HG03060 (cell line): ENCODE measurements at regions not wholly inside any gene's neighbourhood (a gene's known extent, or its start where the extent isn't known, plus 50 kb on each side); places are given as distances from the start of the nearest gene placed in this dataset.

Experiments used
- ATAC-seq: cut with Tn5 transposase; IDR thresholded peaks from one replicate; pipeline ENCODE4 v1.9.1; 2021; ENCODE audit warnings: low read depth, moderate number of reproducible peaks; ENCODE audit not compliant: unreplicated experiment

DNA sequence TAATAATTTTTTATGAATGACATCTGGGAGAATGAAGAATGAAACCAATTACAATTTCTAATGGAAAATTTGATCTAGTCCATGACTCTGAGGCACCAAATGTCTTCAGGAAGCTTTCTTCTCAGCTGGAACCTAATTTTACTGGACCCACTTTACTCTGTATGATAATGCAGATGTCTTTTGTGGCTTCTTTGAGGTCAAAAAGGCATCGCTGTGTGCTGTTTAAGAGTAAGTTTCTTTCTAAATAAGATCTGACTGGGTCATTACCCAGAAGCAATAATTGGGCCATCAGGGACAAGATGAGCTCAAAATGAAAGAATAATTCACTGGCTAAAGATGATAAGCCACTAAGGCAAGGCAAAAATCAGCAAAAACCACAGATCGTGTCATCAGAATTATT lies 633.4 kb downstream of the PSAT1 start:
- no peak for ATAC-seq

DNA sequence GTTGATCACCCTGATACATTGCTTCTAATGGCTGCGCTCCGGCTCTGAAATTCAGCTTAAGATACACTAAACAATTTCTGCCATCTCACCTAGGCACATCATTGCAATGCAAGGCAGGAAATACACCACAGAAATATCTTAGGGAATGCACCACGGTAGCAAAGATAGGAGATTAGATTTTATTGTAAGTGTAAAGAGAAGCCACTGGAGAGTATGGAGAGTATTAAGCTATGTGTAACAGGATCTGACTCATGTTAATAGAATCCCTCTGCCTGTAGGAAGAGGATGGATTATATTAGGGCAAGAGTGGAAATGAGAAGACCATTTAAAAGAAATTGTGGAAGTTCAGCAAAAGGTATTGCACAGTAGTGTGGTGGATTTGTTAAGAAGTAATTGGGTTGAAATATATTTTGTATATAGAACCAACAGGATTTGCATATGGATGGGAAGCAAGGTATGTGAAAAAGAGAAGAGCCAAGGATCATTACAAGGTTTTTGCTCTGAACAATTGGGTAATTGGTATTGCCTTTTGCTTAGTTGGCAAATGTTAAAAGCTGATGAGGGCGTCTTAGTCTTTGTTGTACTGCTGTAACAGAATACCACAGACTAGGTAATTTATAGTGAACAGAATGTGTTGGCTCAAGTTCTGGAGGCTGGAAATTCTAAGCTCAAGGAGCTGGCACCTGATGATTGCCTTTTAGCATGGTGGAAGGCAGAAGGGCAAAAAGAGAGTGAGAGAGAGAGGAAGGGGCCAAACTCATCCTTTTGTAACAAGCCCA lies 636.1 kb downstream of the PSAT1 start:
- no peak for ATAC-seq

DNA sequence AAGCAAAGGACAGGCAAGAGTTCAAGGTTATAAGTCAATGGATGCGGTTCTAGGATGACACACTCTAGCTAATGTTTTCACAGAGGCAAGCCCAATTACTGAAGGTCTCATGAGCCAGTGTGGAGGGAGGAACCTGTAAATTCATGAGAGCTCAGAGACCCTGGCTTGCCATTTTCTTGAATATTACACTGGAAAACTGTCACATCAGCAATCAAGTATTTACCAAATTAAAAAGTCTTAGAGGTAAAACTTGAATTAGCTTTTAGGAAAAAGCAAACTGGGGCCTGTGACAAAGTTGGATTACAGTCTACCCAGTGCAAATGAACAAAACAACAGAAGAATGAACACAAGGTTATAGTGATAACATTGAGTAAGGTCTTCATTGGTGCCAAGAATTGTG lies 636.9 kb upstream of the TLE4 start:
- no peak for ATAC-seq

DNA sequence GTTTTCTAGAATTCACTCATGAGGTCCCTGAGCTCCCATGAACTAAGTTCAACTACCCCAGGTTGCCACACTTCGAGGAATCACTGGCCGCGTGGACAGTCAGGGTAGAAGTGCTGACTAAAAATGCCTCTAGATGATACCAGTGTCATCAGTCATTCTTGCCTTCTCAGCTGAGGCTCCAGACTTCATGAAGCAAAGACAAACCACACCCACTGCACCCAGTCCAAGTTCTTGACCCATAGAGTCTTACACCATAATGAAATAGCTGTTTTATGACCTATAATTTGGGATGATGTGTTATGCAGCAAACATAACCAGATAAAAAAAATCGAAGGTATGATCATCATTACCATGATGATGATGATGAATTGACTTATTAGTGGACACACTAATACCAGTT lies 632.9 kb upstream of the TLE4 start:
- no peak for ATAC-seq

DNA sequence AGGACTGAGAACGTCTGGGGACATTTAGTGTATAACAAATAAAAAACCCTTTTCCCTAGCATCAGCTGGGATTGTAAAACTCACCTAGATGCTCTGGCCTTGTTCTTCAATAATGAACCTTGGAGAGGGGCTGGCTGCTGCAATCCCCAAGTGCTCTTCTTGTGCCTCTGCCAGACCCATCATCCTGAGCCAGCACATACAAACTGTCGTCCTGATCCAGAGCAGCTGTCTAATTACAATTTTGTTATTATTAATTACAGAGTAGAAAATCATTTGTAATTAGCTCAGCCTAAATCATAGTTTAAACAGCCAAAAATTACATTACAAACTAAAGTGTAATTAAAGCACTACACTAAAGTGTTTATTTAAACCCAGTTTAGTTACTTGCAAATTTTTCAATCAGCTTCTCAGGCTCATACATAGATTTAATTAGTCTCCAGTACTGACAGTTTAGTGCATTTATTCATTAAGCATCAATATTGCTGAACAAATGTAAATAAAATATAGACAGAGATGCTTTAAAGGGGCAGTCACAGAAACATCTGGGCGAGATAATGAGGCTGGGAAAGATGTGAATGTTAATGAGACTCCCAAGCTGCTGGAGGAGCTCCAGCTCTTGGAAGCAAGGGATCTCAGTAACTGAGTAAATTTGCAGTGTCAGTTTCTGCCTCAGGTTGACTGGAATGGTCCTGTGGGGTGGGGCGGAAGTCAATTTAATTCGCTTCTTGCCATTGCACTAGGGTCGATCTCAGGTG lies 632.3 kb upstream of the TLE4 start:
- ATAC-seq, result no peak

DNA sequence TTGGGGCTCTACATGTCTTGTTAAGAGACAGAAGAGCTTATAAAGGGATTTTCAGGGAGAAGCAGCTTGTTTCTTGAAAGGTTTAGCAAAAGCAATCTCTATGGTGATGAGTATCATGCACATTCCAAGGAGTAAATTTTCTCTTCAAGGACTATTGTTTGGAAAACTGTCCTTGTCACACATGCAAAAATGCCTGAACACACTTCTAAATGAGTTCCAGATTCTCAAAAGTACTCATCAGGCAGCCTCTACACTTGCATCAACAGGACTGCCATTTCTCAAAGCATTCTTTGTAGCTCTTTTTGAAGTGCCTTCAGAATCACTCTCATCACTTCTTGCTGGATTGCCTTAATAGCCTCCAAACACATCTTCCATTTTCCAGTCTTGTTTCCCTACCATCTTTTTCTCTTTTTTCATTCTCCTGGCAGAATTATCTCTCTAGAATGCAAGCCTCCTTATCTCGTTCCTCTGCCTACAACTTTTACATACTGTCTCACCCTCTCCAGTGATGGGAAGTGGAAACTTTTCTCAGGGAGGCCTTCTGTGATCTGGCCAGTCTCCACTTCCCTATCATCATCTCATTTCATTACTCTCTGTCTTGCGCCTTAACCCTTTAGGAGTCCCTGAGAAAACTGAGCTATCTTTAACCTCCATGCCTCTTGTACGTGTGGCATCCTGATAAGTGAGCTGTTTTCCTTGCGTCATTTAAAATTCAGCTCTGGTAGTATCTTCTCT lies 631.5 kb upstream of the TLE4 start:
- ATAC-seq, result no peak

DNA sequence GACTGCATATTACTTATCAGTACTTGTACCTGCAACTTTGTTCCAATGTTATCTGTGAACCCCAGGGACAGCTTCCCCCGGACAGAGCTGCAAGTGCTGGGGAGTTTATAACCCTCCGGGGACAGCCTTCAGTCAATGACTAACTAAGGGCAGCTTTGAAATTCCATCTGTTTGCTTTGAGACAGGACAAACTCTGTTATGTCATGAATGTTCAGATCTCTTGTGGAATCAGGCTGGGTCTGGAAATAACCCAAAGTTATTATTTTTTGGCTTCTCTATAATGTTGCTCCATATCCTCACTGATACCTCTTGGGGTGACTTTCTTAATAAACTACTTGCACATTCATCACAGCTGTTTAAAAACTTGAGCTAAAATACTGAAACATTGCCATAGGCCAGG lies 617.5 kb upstream of the TLE4 start:
- ATAC-seq, result no peak

DNA sequence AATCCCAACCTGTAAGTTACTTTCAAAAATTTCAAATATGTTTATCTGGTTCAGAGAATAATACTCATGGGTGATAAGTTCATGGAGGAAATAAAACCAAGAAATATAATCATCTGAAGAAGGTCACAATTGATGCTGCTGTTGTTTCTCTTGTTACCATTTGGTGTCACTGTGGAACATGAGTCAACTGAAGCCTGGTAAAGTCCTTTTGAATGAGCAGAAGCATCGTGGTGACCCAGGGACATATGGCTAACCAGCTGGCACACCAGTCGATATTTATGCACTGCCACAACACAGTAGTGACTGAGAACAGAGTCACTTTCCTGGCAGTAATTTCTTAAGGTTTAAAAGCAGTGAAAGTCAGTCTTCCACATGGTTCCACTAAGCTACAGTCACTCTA lies 612.9 kb upstream of the TLE4 start:
- ATAC-seq, result no peak

DNA sequence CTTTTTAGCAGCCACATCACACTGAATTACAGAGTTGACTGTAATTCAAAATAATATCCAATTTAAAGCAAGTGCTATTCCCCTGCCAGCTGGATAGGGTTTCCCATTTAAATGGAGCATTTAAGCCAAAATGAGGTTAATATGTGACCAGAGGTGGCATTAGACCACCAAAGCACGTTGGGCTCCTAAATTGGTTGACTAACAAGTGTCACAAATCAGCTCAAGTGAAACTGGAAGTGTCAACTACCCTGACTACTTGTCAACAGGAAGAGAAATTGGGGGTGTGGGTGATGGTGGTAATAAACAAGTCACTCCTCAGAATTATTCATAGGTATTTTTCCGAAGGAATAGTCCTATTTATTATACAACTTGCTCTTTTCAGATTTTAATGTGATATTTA lies 609.6 kb upstream of the TLE4 start:
- ATAC-seq, result no peak

DNA sequence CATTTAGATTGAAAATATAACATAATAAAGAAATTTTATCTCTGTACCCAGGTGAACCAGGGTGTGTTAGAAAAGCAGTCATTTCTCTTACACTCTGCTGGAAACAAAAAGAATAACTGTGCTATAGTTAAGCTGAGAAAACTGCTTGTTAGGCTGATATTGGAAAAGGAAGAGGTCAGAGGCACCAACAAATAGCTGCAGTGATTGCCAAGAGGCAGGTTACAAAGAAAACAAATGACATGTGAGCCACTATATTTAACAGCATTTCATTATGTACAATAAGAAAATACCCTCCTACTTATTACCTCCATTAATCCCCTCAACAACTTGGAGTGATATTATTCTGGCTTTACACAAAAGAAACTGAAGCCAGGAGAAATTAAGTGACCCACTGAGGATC lies 607.9 kb upstream of the TLE4 start:
- no peak for ATAC-seq

DNA sequence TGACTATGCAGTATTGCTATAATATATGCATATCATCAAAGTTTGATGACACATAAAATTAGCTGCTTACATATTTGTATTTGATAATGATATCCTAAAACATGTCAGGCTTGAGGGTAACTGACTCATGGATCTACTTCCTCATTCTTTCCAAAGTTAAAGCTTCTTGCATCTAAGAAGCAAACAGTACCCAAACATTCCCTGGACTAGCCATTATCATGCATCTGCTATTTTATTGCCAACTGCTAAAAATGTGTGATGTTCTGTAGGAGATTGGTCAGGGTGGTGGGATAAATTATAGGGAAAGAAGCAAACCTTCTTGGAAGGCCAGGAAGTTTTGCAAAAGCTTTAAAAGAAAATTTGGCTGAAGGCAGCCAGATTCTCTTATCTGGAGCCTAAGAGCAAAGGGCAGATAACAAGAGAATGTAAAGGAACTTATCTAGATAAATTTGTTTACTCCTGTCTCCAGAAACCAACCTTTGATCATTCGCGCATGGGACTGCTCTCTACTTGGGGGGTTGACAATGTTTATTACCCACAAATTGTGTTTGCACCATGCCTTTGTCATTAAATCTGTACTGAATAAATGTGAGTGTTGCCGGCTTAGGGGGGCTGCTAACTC lies 604.1 kb upstream of the TLE4 start:
- no peak for ATAC-seq

DNA sequence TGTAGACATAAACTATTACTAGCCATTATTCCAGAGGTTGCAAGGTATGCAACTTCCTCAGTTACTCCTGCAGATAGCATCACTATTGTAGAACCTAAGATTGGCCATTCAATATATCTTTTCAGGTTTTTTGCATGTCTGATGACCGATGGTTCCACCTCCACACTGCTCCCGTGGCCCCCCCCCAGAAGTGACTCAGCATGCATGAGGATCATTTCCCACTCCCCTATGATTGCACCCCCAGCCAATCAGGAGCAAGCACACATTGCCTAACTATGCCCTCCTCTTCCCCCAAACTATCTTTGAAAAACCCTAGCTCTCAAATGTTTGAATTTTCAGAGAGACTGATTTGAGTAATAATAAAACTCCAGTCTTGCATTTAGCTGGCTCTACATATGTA lies 601.4 kb upstream of the TLE4 start:
- no peak for ATAC-seq

DNA sequence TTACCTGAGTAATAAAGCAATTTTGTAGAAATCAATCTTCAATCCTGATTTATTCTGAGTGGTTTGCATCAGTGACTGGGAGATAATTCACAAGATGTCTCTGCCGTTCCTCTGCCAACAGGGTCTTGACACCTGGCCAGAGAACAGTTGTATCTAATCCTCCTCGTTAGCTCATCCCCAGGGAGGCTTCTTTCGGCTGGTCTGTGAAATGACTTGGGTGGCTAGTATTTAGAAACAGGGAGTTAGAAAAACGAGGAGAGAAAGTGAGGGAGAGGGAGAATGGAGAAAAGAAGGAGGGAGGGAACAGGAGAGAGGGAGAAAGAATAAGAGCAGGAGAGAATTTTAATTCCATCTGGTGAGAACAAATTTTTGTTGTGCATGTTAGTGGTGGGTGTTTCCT lies 600.2 kb upstream of the TLE4 start:
- no peak for ATAC-seq

DNA sequence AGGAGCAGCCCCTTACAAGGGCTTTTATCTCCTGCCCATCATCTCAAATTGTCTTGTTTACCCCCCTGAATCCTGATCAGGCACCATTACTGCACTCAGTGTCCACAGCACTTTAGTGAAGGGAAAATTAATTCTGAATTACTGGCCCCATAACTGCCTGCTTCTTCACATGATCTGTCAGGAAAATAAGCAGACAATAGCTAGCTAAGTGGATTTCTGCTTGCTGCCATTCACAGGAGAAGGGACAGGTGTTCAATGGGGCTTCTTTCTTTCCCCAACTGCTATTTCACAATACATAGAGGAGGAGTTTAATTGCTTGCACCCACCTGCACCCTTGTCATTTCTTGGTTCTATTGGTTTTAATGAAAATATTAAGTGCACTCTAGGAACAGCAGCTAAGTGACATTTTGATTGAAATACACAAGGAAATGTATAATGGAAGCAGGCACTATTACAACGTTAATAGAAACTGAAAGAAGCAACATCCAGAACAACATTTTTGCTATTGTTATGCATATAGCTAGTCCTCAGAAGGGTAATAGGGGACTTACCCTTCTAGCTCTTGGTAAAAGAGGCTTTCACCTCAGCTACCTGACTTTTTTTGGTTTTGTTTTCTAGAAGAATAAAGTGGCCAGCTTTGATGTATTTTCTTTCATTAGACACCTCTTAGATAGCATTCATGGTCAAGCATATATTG lies 599.3 kb upstream of the TLE4 start:
- ATAC-seq, result no peak

DNA sequence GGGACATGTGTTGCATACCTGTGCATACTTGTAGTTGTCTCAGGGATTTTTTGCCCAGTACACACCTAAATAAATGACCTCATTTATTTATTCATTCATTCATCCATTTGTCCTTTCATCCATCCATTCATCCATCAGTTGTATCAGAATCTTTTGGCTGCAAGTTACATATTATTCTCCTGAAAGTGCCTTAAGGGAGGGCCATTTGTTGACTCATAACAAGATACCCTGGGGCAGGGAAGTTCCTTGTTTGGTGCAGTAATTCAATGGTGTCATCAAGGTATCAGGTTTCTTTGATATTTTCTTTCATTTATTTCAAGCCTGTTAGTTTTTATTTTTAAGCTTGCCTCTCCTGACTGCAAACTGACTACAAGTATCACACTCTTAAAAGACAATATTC lies 597.9 kb upstream of the TLE4 start:
- no peak for ATAC-seq

DNA sequence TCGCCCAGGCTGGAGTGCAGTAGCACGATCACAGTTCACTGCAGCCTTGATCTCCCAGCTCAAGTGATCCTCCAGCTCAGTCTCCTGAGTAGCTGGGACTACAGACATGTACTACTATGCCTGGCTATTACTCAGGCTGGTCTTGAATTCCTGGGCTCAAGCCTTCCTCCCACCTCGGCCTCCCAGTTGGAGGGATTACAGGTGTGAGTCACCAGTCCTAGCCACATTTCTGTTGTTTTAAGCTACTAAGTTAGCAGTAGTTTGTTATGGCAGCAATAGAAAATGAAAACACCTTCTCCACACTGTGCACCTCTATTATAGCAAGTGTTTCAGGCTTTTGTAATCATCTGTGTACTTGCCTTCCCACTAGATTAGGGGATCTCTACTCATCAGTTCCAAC lies 588.9 kb upstream of the TLE4 start:
- no peak for ATAC-seq

DNA sequence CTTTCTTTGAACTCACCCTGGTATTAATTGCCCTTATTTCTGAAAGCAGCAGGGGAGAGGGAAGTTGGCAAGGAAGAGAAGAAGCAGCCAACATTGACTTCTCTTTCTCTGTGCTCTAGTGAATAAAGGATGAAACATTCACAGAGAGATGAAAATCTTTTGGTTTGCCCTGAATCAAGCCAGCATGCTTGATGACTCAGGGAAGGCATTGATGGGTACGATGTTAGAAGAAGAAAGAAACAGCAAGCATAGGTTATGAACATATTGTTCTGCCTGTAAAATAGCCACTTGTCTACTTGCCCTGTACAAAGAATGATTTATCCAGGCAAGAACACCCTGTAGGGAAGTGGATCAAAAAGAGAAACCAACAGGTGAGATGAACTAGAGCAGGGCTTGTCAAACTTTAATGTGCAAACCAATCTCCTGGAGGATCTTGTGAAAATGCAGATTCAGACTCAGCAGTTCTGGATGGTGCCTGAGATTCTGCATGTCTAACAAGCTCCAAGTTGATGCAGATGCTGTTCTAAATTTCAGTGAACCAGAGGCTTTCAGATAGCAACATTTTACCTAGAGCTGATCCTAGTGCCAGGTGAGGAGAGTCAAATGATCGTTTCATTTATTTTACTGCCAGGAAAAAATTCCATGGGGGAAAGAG lies 586.6 kb upstream of the TLE4 start:
- ATAC-seq, result no peak

DNA sequence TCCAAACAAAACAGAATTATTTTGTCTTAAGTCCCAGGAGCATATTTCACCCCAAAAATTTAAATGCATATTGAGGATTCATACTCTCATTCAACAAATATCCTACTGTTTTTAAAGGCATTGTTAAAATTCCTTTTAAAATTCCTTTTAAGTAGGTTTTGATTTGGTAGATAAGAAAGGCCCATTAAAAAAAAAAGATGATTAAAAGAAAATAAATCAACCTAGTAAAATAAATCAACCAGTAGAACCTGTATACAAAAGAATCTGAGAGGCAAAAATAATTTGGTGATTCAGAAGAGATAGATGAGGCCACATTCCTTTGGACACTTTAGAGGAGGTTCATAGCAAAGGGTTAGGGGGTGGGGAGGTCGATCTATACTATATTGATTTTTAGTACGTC lies 585.3 kb upstream of the TLE4 start:
- ATAC-seq, result no peak

DNA sequence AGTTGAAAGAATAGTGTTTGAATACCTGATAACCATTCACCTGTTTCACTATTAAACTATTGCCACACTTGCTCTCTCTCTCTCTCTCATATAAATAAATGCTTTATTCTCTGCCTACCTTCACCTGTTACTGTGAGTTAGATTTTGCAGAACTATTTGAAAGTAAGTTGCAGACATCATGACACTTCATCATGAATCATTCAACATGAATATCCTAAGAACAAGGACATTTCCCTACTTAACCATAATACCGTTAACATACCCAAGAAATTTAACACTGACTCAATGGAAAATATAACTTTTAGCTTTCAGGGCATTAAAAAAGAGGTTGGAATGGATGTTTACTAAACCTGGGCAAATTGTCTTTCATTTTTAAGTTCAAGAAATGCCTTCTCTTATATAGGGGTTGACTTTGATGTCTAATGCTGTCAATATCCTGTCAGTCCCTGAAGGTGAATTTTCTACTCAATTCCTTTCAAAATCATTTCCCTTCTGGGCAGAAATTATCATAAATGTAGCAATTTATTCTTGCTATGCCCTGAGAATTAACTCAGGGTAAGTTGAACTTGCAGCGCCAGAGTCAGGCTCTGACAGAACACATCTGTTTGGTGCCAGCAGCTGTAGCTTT lies 582.6 kb upstream of the TLE4 start:
- no peak for ATAC-seq

DNA sequence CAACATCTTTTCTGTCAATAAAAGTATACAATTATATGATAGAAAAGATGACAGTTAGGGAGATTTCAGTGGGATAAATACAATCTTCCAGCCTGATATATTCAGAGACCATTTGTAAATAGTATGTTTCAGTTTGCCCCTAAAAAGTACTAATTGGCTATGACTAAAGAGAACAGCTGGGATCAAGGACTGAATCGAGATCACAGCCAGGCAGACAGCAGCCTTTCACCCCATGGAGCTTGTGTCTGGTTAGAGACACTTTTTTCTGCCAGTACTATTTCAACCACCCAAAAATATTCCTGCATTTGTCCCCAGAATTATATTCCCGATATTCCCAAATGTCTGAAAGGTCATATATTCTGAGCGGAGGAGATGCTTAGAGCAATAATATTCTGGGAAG lies 577.3 kb upstream of the TLE4 start:
- ATAC-seq, result no peak
